ENCODE measurements at regions not wholly inside any gene's neighbourhood (a gene's known extent, or its start where the extent isn't known, plus 50 kb on each side); places are given as distances from the start of the nearest gene placed in this dataset.

GRCh38 chr2:206390181-206390580, 53.2 kb upstream of the ADAM23 start:
- no peak for DNase-seq
- Histone ChIP-seq H3K4me3 (ENCODE audit: low read length) (no peak overlapping the region), H3K27me3 (ENCODE audit: control insufficient read depth, insufficient read depth, low read length) (no peaks in the 10 kb centered on the region), H3K4me1 (ENCODE audit: control insufficient read depth, insufficient read depth, low read length) (no peaks in the 10 kb centered on the region), H3K36me3 (ENCODE audit: control insufficient read depth, insufficient read depth, low read length) (no peaks in the 10 kb centered on the region), H3K9me3 (ENCODE audit: control insufficient read depth, low read depth, low read length) (peaks cover 3% of the 10 kb centered on the region), H3K27ac (ENCODE audit: low read length) (no peak overlapping the region)
- WGBS (ENCODE audit: insufficient coverage, low lambda C conversion rate): no CpG with 5 or more reads among the region's 2 CpGs

- no peak overlapping the region for H3K4me3 ChIP-seq (ENCODE audit: low read length)
- no peaks in the 10 kb centered on the region for H3K4me1 ChIP-seq (ENCODE audit: control insufficient read depth, insufficient read depth, low read length)
- DNase-seq: no peak
- WGBS (ENCODE audit: insufficient coverage, low lambda C conversion rate): no CpG with 5 or more reads among the region's 2 CpGs
- no peak overlapping the region for H3K27ac ChIP-seq (ENCODE audit: low read length)
- H3K36me3 ChIP-seq (ENCODE audit: control insufficient read depth, insufficient read depth, low read length): no peaks in the 10 kb centered on the region
- no peaks in the 10 kb centered on the region for H3K27me3 ChIP-seq (ENCODE audit: control insufficient read depth, insufficient read depth, low read length)
- H3K9me3 ChIP-seq (ENCODE audit: control insufficient read depth, low read depth, low read length): peaks cover 3% of the 10 kb centered on the region
Observed at GRCh38 chr2:206392118-206392517, 51.2 kb upstream of the ADAM23 start.
